NCI-H446 (cell line): ENCODE measurements at regions not wholly inside any gene's neighbourhood (a gene's known extent, or its start where the extent isn't known, plus 50 kb on each side); places are given as distances from the start of the nearest gene placed in this dataset.

Experiments used
- DNase-seq, 2 experiments: peaks; one replicate each; lab custom pipeline; 2025; lab: John Stamatoyannopoulos, UW

DNA sequence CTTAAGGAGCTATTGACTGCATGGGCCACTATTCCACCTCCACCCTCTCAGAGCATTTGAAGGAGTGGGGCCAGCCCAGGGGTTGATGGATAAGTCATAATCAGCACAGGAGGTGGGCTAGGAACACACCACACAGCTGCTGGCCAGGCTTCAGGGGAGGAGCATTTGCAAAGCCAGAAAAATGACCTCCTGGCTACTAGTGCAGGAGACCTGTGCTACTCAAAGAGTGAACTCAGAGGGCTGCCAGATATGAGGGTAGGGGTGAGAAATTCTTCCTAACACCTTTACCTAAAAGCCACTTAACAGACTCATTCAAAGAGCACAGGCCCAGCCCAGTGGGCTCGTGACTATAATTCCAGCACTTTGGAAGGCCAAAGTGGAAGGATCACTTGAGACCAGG lies 210.8 kb downstream of the TBXT start:
- no peak for DNase-seq

DNA sequence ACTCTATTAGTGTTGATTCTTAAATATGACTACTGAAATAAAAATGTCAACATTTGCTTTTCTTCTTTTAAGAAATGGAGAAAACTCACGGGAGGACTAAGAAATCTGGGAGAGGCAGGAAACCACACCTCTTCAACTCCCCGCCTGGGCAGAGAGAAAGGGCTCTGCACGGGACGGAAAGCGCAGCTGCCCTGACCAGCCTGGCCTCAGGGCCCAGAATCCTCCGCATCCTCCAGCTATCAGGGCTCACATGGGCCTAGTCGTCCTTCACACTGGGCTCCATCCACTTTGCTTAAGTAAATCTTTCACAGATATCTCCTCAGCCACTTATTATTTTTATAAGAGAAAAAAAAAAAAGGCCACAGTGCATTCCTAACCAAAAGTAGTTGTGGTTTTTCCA lies 215.1 kb downstream of the TBXT start:
- DNase-seq: no peak

DNA sequence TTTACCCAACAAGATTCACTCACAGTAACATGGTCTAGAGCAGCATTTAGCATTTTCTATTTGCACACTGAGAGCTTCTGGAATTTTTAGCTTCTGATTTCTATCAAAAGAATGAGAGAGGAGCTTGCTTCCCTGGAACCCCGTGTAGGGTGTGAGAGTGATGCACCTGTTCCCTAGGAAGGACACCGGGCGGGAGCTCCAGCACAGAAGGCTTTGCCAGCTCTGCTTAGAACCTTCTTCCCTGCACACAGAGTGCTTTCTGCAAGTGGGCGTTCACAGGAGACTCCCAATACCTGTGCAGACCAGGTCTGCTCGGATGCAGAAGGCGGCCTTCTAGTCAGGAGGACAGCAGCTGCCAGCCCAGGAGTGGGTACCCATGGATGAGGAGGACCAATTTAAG lies 217.3 kb downstream of the TBXT start:
- DNase-seq: no peak

DNA sequence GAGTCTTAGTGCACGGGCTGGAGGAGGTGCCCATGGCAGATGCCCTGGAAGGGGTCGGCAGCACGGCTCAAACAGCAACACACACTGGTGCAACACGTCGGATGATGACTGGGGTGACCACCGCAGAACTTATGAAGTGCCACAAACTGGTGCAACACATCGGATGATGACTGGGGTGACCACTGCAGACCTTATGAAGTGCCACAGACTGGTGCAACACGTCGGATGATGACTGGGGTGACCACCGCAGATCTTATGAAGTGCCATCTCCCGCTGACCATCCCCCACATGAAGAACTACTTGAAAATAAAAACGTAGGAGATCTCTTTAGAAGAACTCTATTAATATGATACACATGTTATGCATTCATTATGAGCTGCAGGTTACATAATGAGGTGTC lies 218.3 kb downstream of the TBXT start:
- no peak for DNase-seq

DNA sequence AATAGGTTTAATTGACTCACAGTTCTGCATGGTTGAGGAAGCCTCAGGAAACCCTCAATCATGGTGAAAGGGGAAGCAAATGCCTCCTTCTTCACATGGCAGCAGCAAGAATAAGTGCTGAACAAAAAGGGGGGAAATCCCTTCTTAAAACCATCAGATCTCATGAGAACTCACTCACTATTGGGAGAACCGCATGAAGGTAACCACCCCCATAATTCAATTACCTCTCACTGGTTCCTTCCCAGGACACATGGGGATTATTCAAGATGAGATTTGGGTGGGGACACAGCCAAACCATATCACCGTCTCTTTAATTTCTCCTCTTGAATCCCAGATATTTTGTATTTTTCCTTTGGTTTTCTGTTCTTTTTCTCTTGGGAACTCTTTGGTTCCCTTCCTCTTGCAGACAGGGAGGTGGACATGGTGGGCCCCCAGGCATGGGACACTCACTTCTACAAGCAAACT lies 223.6 kb downstream of the TBXT start:
- DNase-seq: no peak

DNA sequence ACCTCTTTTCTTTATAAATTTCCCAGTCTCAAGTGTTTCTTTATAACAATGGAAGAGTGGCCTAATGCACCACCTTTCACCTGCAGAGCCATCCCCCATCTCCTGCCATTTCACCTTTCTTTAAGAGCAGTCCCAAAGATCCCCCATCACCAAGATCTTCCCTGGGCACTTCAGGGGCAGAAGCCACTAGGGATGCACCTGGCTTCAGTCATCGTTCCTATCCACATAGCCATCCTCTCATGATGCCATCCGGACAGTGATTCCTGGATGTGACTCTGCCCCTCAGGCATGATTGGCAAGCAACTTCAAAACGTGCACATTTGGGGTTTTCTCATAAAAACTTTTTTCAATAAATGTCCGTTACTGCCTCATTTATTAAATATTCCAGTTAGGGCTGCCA lies 225.9 kb downstream of the TBXT start:
- DNase-seq: no peak

DNA sequence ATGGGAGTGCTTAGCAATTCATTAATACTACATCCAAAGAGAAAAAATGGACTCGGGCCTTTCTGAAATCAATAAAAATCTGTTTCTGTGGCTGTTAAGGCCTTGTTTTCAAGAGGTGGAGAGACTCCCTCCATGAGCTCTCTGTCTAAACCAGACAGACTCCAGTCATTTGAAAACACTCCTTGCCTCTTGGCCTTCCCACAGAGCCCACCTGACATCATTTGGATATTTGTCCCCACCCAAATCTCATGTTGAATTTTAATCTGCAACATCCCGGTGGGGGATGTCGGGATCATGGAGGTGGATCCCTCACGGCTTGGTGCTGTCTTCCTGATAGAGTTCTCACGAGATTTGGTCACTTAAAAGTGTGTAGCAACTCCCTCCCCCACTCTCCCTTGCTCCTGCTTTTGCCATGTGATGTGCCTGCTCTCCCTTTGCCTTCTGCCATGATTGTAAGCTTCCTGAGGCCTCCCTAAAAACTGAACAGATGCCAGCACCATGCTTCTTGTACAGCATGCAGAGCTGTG lies 226.3 kb downstream of the TBXT start:
- DNase-seq: no peak

DNA sequence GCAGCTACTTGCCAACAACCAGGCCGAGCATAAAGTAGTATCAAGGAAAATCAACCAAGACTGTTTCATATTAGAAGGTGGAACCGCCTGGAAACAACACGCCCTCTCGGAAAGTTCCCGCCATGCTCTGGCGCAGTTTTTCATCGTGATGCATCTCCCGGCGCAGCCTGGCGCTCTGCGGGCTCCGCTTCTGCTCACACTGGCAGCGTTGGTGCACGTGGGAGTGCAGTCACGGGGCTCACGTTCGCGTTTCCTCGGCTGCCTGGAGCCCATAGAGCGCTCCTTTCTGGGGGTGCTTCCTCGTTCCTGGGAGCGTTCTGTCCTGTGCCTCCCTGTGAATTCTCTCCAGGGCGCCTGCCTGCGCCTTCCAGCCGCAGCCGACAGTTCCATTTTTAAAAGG lies 227.3 kb downstream of the TBXT start:
- DNase-seq: no peak

DNA sequence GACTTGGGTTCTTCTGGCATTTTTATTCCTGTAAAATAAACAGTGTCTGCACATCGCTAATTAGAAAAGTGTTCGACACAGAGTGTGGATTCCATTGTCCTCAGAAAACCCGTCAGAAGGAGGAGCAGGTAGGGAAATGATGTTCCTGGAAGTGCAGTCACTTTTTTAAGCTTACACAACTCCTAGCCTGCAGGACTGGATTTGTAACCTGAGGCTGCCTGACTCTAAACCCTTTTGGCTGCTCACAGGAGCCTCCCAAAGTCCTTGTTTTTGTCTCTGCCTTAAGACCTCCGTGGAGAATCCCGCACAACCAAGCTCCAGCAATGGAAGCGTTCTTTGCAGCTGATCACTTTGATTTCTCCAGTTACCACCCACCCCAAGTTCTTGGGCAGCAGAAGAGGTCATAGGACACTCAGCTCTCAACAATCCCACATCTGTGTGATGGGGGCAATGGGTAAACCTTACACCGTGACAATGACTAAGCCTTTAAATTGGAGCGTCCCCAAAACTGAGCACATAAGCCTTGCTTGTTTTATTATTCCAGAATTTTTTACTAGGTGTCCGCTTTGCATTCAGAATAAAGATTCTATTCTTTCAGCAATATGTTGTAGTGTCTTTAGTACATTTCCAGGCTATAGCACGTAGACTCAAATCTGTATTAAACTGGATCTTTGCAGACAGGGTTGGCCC lies 227.9 kb downstream of the TBXT start:
- no peak for DNase-seq

DNA sequence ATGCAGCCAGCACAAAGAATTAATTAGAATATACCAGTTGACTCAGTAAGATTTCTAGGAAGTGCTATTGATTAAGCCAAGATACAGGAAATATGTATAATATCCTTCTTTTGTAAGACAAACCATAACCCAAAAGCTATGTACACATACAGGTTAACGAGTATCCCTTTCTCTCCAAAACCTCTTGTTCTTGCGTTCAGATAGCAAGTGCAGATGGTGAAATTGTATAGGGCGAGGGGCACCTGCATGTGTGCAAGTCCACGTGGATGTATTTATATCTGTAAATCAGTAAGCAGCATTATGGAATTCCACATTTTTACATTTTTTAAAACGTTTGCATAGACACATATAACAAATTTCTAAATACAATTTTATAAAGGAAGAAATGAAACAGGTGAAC lies 228.6 kb downstream of the TBXT start:
- DNase-seq: no peak

DNA sequence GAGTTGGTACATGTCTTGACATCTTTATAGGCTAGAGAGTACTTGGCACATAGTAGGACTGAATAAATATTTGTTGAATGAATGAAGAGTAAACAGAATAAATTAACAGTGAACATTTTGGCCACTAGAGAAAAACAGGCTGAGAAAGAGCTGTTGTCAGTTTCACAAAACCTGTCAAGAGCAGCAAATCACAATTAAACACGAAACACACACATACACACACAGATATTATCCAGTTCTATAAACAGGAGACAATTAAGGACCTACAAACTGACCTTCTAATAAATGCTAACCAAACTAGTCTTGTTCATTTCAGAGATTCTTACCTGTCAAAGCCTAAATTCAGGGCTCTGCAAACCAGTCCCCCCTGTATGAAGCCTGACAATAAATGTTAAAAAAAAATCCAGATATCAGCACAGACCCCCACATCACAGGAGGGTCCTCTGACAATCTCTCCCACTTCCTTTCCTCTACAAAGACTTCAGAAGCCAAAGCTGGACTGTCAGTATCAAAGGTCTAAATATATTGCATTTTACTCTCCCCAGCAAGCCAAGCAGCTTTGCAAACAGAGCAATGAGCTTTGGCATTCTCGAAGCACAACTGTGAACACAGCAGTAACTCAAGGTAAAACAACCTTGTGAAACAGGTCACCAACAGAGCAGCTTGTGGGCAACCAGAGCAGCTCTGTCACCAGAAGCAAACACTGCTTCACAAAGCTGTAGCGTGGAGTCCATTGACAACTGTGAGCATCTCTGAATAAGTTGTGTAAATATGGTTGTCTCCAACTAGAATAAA lies 229.9 kb downstream of the TBXT start:
- DNase-seq: no peak

DNA sequence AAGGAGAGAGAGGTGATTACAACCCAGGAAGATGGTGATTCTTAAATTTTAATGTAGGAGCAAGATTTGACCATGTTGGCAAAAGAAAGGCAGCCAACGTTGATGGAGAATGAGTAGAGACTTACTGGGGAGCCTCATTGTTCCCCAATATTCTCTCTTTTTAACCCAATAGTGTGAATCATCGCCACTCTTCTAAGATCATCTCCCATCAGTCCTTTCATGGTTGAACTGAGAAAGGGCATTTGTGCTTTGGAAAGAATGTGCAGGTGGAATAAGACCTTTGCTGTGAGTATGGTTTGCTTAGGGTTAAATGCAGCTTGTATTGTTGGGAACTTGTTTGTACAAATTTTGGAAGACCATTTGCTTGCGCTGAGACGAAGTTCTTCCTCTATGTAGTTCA lies 231.0 kb downstream of the TBXT start:
- no peak for DNase-seq

DNA sequence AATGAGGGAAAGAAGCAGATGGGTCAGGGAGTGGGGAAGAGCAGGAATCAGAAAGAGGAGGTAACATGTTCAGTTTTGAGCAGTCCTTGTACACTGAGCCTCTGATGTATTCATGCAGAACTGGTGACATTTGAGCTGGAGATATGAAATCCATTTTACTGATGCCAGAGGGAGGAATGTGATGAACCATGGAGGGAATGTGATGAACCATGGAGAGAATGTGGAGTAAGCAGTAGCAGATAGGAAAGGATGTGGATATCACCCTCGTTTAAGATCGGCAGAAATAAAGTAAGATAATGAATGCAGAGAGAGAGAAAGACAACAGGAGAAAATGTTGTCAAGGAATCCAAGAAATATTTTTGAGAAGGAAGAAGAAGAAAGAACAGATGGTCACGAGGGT lies 231.6 kb downstream of the TBXT start:
- no peak for DNase-seq

DNA sequence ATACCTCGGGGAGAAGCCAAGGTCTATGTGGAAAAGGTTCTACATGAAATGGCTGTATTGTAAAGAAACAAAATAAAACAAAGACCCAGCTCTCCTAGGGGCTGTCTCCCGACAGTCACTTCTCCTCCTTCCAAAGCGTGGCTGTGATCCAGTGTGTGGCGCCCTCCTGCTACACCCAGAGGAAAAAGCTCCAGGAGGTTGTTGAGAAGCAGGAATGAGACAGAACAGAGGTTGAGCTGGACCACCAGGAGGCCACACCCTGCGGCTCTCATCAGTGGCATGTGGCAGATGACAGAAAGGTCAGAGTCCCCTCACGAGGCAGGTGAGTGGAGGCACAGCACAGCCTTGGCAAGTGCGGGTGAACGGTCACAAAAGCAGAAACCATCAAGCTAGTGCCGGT lies 236.0 kb downstream of the TBXT start:
- no peak for DNase-seq

DNA sequence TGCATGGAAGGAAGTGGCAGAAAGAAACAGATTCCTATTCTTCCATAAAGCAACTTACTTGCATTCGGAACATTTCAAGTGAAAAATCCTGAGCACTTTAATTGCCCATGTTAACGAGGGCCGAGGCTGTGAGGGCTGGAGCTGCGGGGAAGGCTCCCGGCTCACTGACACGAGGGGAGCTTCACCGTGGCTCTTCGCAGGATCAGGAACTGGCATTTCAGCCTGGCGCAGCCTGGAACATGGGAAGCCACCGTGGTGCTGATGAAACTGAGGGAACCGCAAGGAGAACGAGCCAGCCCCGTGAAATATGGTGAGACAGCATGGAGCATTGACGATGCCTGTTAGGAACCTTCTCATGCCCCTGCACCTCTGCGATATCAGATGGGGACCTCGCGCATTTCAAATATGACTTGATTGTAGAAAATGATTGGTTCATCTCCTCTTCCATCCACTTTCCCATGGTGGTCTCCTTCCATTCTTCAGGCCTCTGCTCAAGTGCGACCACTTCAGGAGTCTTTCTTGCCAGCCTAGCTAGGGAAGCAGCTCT lies 236.9 kb downstream of the TBXT start:
- DNase-seq: no peak

DNA sequence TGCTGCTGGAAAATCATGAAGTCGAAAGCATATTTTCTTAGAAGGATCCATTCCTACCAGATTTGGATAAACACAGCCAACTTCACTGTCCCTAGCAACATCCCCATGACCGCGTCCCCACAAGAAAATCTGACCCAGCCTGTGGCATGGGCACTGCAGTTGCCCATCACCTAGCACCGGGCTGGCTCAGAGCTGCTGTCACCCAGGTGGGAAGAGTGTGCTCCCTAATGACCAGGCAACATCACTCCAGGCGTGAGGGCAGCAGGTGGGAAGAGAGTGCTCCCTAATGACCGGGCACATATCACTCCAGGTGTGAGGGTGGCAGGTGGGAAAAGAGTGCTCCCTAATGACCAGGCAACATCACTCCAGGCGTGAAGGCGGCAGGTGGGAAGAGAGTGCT lies 238.0 kb downstream of the TBXT start:
- no peak for DNase-seq

DNA sequence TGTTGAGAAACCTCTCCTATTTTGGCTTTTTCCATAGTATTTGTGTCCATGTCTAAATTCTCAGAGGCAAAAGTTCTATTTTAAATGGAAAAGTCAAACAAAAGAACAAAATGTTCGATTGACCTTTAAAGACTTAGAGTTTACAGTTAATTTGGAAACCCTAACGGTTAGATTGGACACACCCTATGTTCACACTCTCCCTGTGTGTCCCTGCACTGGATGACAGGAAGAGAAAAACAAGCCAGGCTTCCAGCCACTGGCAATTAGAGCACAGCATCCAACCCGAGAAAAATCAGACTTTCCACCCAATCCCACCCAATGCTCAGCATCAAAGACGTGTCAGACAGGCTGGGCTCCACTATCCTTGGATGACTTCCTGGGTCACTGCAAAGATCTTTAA lies 241.3 kb downstream of the TBXT start:
- DNase-seq: no peak

DNA sequence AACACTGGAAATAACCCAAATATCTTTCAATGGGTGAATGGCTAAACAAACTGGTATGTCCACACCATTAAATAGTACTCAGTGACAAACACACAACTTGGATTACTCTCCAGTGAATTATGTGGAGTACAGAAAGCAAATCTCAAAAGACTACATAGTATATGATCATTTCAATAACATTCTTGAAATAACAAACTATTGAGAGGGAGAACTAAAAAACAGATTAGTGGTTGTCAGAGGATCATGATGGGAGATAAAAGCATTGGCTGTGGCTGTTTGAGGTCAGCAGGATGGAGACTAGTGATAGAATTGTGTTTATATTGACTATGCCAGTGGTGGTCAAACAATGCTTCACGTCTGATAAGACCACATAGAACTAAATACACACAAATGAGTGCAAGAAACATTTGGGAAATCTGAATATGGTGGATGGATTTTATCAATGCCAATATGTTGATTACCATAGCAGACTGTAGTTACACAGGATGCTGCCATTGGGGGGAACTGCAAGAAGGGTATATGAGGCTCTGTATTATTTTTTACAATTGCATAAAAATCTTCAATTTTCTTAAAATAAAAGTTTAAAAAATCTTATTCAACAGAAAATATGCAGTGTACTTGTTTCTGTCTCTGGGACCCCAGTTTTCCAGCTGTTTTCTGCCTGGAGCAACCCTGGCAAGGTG lies 242.0 kb downstream of the TBXT start:
- DNase-seq: no peak

DNA sequence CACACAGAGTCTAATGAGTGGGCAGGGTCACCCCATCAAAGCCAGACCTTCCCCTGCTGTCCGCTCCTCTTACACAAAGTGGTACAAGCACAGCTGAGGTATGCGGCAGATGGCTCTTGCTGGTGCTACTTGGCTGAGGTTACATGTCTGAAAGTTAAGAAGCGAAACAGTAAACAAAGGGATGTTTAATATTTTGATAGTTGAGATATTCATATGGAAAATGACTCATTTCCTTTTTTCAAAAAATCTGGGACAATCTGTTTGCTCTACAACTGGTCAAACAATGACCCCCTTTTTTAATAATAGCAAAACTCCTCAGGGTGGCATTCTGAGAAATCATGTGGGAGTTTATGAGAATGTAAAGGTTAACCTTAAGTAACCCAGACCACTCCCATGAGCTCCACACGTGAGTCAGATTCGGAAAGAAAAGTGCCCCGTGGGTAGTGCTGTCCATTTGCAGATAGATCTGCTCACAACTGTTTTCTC lies 245.3 kb downstream of the TBXT start:
- no peak for DNase-seq

DNA sequence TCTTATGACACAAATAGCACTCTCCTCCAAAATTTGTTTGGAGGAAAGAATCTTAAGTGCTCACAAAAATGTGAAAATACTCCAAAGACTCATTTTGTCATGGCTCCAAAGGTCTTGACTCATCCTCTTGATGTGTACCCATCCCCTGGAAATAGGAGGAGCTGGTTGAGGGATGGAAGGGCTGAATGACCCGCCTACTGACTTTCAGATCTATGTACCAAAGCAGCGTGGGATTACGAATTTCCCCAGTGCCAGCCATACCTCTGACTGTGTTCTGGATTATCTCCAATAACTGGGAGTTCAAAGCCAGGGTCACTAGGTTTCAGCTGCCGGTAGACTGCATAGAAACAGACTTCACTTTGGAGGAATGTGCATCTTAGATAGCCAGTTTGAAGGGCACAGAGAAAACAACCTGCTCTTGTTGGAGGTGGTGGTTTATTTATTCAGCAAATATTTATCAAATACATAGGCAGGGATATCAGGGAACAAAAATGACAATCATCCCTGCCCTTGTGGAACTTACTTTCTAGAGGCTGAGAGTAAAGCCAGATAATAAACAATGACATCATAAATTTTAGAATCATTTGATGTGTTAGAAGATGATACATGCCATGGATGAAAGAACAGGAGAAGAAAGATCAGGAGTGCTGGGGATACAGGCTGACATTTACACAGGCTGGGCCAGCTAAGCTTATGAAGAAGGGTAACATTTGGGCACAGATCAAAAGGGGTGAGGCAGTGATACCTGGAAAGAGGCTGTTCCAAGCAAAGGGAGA lies 246.6 kb downstream of the TBXT start:
- DNase-seq: no peak

DNA sequence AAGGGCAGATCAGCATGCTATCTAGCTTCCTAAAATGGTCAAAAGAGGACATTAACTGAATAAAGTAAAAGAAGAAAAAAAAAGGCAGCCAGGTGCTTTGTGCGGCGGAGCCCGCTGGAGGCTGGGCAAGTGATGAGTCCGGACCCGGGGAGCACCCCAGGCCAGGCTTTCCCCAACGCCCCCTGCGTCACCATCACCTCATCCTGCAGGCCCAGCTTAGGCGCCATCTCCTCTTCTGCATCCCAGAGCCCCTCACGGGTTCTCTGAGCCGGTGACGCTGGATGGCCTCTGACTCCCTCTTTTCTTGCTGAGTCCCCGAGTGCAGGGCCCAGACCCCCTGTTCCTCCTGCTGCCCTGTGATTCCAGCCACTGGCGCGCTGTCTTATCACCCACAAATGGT lies 250.1 kb downstream of the TBXT start:
- no peak for DNase-seq
